GM21737 (cell line): ENCODE measurements at regions not wholly inside any gene's neighbourhood (a gene's known extent, or its start where the extent isn't known, plus 50 kb on each side); places are given as distances from the start of the nearest gene placed in this dataset.
"Not testable (repeated sequence)": the region's sequence is repeated elsewhere in the genome, so short reads cannot be mapped to it uniquely, and the experiment has no call there.

Source experiments
- ATAC-seq: cut with Tn5 transposase; IDR thresholded peaks from one replicate; pipeline ENCODE4 v1.9.1; 2021; ENCODE audit warnings: mild to moderate bottlenecking, moderate library complexity; ENCODE audit not compliant: unreplicated experiment

GRCh38 chr13:79645569-79645968 lies 164.6 kb downstream of the NDFIP2 start:
- no peak for ATAC-seq

- no peak for ATAC-seq
Observed at GRCh38 chr13:79642596-79642995, 161.6 kb downstream of the NDFIP2 start.

- ATAC-seq, result no peak
Observed at GRCh38 chr13:79637133-79637763, 156.3 kb downstream of the NDFIP2 start.

- no peak for ATAC-seq
Observed at GRCh38 chr13:79631051-79631659, 150.2 kb downstream of the NDFIP2 start.

- ATAC-seq, result no peak
Observed at GRCh38 chr13:79628463-79628862, 147.5 kb downstream of the NDFIP2 start.

GRCh38 chr13:79626924-79627323 lies 146.0 kb downstream of the NDFIP2 start:
- ATAC-seq, result no peak

GRCh38 chr13:79625517-79625916 lies 144.6 kb downstream of the NDFIP2 start:
- ATAC-seq, result no peak

GRCh38 chr13:79621902-79622301 lies 140.9 kb downstream of the NDFIP2 start:
- no peak for ATAC-seq

GRCh38 chr13:79621449-79621848 lies 140.5 kb downstream of the NDFIP2 start:
- ATAC-seq, result no peak

GRCh38 chr13:79614250-79614918 lies 133.4 kb downstream of the NDFIP2 start:
- ATAC-seq, result no peak

GRCh38 chr13:79612604-79613003 lies 131.6 kb downstream of the NDFIP2 start:
- ATAC-seq, result no peak

- not testable (repeated sequence) for ATAC-seq
Observed at GRCh38 chr13:79607895-79608294, 126.9 kb downstream of the NDFIP2 start.
